ENCODE measurements at regions not wholly inside any gene's neighbourhood (a gene's known extent, or its start where the extent isn't known, plus 50 kb on each side); places are given as distances from the start of the nearest gene placed in this dataset.
"Not testable (repeated sequence)": the region's sequence is repeated elsewhere in the genome, so short reads cannot be mapped to it uniquely, and the experiment has no call there.

GRCh38 chr15:36178303-36178633, 401.2 kb upstream of the CDIN1 start:
- Histone ChIP-seq H3K4me1 (ENCODE audit: control insufficient read depth, insufficient read depth, low read length) (no peaks in the 10 kb centered on the region), H3K9me3 (ENCODE audit: control insufficient read depth, low read length) (no peaks in the 10 kb centered on the region), H3K4me3 (ENCODE audit: low read length) (no peak overlapping the region), H3K27ac (ENCODE audit: low read length) (no peak overlapping the region), H3K27me3 (ENCODE audit: control insufficient read depth, insufficient read depth) (no peaks in the 10 kb centered on the region)
- intact Hi-C loops (cut with DNase I), result no loop called here
- ATAC-seq, result no peak
- WGBS, result 72% methylated on average over 2 of the region's 2 CpGs
- DNase-seq, result no peak

DNA sequence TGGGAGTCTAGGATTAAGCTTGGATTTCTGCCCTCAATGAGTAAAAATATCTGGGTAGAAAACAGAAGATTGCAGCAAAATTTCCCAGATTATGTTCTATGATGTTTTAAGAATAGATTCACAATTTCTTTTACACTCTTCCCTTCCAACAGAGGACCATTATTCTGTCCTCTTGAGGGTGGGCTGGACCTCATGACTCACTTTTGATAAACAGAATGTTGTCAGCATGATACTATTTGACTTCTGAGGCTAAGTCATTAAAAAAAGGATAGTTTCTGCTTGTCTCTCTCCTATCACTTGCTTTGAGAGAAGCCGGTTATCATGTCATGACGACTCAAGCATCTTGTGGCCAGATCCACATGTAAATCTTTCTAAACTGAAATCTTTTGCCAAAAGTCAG, 396.2 kb upstream of the CDIN1 start:
- Histone ChIP-seq H3K27ac (ENCODE audit: low read length) (no peak overlapping the region), H3K4me1 (ENCODE audit: control insufficient read depth, insufficient read depth, low read length) (no peaks in the 10 kb centered on the region), H3K4me3 (ENCODE audit: low read length) (no peak overlapping the region), H3K9me3 (ENCODE audit: control insufficient read depth, low read length) (no peaks in the 10 kb centered on the region), H3K27me3 (ENCODE audit: control insufficient read depth, insufficient read depth) (no peaks in the 10 kb centered on the region)
- DNase-seq (no peak), ATAC-seq (no peak)
- intact Hi-C loops (cut with DNase I), result no loop called here
- 58% methylated on average over 2 of the region's 2 CpGs for WGBS

DNA sequence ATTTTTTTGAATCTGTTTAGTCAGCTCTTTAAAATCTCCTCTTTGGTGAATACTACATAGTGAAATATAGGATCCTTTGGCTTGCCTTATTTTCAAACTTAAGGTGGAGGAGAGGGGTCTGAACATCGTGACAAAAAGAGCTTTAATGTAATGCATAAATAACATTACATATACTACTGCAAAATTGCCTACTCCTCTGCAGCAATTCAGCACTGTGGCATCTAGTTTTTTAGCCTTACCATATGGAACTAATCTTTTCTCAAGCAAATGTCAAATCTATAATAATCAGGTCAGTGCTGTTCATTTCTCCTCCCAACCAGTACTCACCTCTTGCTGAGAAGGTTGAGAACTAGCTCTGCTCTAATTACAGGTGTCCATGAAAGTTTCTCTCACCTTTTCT, 394.0 kb upstream of the CDIN1 start:
- Histone ChIP-seq H3K4me1 (ENCODE audit: control insufficient read depth, insufficient read depth, low read length) (no peaks in the 10 kb centered on the region), H3K4me3 (ENCODE audit: low read length) (no peak overlapping the region), H3K27me3 (ENCODE audit: control insufficient read depth, insufficient read depth) (no peaks in the 10 kb centered on the region), H3K9me3 (ENCODE audit: control insufficient read depth, low read length) (no peaks in the 10 kb centered on the region), H3K27ac (ENCODE audit: low read length) (no peak overlapping the region)
- 77% methylated on average over 1 of the region's 1 CpG for WGBS
- ATAC-seq (no peak), DNase-seq (no peak)
- intact Hi-C loops (cut with DNase I), result no loop called here

DNA sequence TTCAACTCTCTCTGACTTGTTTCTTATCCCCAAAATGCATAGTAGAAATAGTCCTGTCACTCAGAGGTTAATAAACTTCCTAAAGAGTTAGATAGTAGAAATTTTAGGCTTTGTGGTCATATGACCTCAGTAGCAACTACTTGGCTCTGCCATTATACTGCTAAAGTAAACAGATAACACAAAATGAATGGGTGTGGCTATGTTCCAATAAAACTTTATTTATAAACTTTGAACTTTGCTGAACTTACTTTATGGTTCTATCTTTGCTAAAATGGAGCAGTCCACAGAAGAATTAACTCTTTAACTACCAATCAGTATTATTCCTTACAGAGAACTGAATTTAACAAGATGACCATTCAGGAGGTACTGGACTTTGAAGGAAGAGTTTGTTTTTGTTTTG, 393.6 kb upstream of the CDIN1 start:
- Histone ChIP-seq H3K9me3 (ENCODE audit: control insufficient read depth, low read length) (no peaks in the 10 kb centered on the region), H3K27me3 (ENCODE audit: control insufficient read depth, insufficient read depth) (no peaks in the 10 kb centered on the region), H3K27ac (ENCODE audit: low read length) (no peak overlapping the region), H3K4me3 (ENCODE audit: low read length) (no peak overlapping the region), H3K4me1 (ENCODE audit: control insufficient read depth, insufficient read depth, low read length) (no peaks in the 10 kb centered on the region)
- intact Hi-C loops (cut with DNase I), result no loop called here
- ATAC-seq, result no peak
- DNase-seq, result no peak

DNA sequence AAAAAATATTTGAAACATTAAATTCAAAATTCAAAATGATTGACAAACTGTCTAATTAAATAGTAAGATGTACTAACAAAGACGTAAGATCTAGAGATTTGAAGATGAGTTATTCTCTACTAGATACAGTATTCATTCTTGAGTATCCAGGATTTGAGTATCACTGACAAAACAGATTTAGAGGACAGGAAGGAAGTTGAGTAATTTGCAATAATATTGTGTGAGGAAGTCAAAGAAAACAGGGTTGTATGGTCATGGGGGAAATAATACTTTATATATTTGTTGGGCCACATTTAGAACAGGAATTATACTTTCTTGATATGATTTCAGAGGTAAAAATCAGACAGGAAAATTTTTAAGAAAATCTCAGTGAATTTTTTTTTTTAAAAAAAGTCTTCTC, 393.1 kb upstream of the CDIN1 start:
- 69% methylated on average over 1 of the region's 1 CpG for WGBS

DNA sequence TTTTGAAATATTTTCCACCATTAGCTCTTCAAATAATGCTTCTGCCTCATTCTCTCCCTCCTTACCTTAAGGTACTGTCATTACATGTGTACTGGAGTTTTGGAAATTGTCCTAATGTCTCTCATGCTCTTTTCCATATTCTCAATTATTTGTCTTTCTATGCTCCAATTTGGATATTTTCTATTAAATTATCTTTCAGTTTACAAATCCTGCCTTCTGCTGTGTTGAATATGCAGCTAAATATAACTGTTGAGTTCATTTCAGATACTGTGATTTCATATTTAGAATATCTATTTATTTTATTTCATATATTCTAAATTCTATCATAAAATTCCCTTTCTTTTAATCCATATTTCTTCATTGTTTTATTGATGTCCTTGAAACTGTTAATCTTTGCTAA, 388.0 kb upstream of the CDIN1 start:
- no peak for DNase-seq
- intact Hi-C loops (cut with DNase I), result no loop called here
- Histone ChIP-seq H3K27me3 (ENCODE audit: control insufficient read depth, insufficient read depth) (no peaks in the 10 kb centered on the region), H3K9me3 (ENCODE audit: control insufficient read depth, low read length) (no peaks in the 10 kb centered on the region), H3K4me3 (ENCODE audit: low read length) (no peak overlapping the region), H3K4me1 (ENCODE audit: control insufficient read depth, insufficient read depth, low read length) (no peaks in the 10 kb centered on the region), H3K27ac (ENCODE audit: low read length) (no peak overlapping the region)
- no peak for ATAC-seq

More for the DNA sequence above, 393.1 kb upstream of the CDIN1 start:
- Histone ChIP-seq H3K27me3 (ENCODE audit: control insufficient read depth, insufficient read depth) (no peaks in the 10 kb centered on the region), H3K9me3 (ENCODE audit: control insufficient read depth, low read length) (no peaks in the 10 kb centered on the region), H3K4me1 (ENCODE audit: control insufficient read depth, insufficient read depth, low read length) (no peaks in the 10 kb centered on the region), H3K4me3 (ENCODE audit: low read length) (no peak overlapping the region), H3K27ac (ENCODE audit: low read length) (no peak overlapping the region)
- intact Hi-C loops (cut with DNase I), result no loop called here
- DNase-seq (no peak), ATAC-seq (no peak)

DNA sequence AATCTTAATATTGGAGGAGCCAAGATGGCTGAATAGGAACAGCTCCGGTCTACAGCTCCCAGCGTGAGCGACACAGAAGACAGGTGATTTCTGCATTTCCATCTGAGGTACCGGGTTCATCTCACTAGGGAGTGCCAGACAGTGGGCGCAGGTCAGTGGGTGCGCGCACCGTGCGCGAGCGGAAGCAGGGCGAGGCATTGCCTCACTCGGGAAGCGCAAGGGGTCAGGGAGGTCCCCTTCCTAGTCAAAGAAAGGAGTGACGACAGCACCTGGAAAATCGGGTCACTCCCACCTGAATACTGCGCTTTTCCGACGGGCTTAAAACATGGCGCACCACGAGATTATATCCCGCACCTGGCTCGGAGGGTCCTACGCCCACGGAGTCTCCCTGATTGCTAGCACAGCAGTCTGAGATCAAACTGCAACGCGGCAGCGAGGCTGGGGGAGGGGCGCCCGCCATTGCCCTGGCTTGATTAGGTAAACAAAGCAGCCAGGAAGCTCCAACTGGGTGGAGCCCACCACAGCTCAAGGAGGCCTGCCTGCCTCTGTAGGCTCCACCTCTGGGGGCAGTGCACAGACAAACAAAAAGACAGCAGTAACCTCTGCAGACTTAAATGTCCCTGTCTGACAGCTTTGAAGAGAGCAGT, 383.9 kb upstream of the CDIN1 start:
- H3K27ac ChIP-seq (ENCODE audit: low read length); H3K4me1 ChIP-seq (ENCODE audit: control insufficient read depth, insufficient read depth, low read length); intact Hi-C loops (cut with DNase I); H3K27me3 ChIP-seq (ENCODE audit: control insufficient read depth, insufficient read depth); ATAC-seq; H3K4me3 ChIP-seq (ENCODE audit: low read length); H3K9me3 ChIP-seq (ENCODE audit: control insufficient read depth, low read length): not testable (repeated sequence)
- WGBS, result 96% methylated on average over 28 of the region's 30 CpGs
- peak in 1 of 3 donors; percentile 36 for DNase-seq

DNA sequence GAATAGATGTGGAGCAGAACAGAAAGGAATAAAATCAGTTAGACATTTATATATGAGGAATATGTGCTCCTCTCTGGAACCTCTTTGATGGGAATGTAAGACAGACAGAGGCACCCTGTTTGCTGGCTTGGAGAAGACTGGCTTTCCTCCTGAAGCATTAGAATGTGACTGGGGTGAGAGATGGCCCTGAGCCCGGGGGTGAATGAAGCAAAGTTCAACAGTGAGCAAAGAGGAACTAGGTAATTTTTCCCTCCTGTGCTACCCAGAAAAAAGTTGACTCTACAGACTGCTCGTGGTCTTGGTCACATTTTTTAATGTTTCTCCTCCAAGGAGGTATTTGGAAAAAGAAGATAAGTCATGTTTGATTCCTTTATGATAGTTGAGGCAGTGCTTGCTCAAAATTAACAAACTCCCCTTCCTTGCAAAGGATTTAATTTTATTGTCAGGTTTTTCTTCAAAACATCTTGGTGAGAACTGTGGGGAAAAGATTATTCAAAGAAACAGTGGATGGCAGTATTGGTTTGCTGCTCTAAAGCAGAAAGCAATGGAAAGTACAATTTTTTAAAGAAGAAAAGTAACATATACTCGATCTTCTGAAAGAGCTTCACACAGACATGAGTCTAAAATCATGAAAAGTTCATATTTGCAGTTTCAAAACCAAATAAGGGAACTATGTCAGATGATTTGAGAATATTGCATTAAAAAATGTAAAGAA, 370.4 kb upstream of the CDIN1 start:
- no peak overlapping the region for H3K27ac ChIP-seq (ENCODE audit: low read length)
- H3K9me3 ChIP-seq (ENCODE audit: control insufficient read depth, low read length), result no peaks in the 10 kb centered on the region
- no peaks in the 10 kb centered on the region for H3K27me3 ChIP-seq (ENCODE audit: control insufficient read depth, insufficient read depth)
- DNase-seq, result no peak
- intact Hi-C loops (cut with DNase I), result no loop called here
- no peaks in the 10 kb centered on the region for H3K4me1 ChIP-seq (ENCODE audit: control insufficient read depth, insufficient read depth, low read length)
- 65% methylated on average over 3 of the region's 3 CpGs for WGBS
- no peak for ATAC-seq
- no peak overlapping the region for H3K4me3 ChIP-seq (ENCODE audit: low read length)

GRCh38 chr15:36210426-36210825, 369.0 kb upstream of the CDIN1 start:
- Histone ChIP-seq H3K9me3 (ENCODE audit: control insufficient read depth, low read length) (no peaks in the 10 kb centered on the region), H3K4me3 (ENCODE audit: low read length) (no peak overlapping the region), H3K4me1 (ENCODE audit: control insufficient read depth, insufficient read depth, low read length) (no peaks in the 10 kb centered on the region), H3K27me3 (ENCODE audit: control insufficient read depth, insufficient read depth) (no peaks in the 10 kb centered on the region), H3K27ac (ENCODE audit: low read length) (no peak overlapping the region)
- intact Hi-C loops (cut with DNase I), result no loop called here
- ATAC-seq, result no peak
- DNase-seq, result no peak
- WGBS, result 60% methylated on average over 2 of the region's 2 CpGs

GRCh38 chr15:36218322-36218721, 361.1 kb upstream of the CDIN1 start:
- 88% methylated on average over 3 of the region's 3 CpGs for WGBS
- no peak overlapping the region for H3K4me3 ChIP-seq (ENCODE audit: low read length)
- H3K4me1 ChIP-seq (ENCODE audit: control insufficient read depth, insufficient read depth, low read length), result no peaks in the 10 kb centered on the region
- no peak overlapping the region for H3K27ac ChIP-seq (ENCODE audit: low read length)
- intact Hi-C loops (cut with DNase I), result no loop called here
- ATAC-seq (no peak), DNase-seq (no peak)
- no peaks in the 10 kb centered on the region for H3K27me3 ChIP-seq (ENCODE audit: control insufficient read depth, insufficient read depth)
- H3K9me3 ChIP-seq (ENCODE audit: control insufficient read depth, low read length), result peaks cover 3% of the 10 kb centered on the region

DNA sequence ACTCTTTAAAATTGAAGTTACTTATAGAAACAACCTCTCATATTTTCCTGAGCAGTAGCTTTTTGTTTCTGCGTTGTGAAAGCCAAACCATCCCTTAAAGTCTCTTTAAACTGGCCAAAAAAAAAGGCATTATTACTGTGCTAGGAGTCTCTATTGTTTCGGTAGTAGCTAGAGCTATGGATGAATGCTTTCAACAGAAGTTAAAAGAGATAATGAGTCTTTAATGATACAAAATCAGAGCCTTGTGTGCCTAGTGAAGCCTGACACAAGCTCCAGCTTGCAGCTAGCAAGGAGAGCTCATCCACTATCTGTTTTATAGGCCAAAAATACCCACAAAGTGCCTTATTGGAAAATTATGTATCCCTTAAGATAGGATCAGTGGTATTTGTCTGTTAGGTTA, 360.4 kb upstream of the CDIN1 start:
- H3K27me3 ChIP-seq (ENCODE audit: control insufficient read depth, insufficient read depth), result no peaks in the 10 kb centered on the region
- ATAC-seq (no peak), DNase-seq (no peak)
- H3K27ac ChIP-seq (ENCODE audit: low read length), result no peak overlapping the region
- no peak overlapping the region for H3K4me3 ChIP-seq (ENCODE audit: low read length)
- intact Hi-C loops (cut with DNase I), result no loop called here
- 86% methylated on average over 2 of the region's 2 CpGs for WGBS
- H3K4me1 ChIP-seq (ENCODE audit: control insufficient read depth, insufficient read depth, low read length), result no peaks in the 10 kb centered on the region
- peaks cover 3% of the 10 kb centered on the region for H3K9me3 ChIP-seq (ENCODE audit: control insufficient read depth, low read length)

DNA sequence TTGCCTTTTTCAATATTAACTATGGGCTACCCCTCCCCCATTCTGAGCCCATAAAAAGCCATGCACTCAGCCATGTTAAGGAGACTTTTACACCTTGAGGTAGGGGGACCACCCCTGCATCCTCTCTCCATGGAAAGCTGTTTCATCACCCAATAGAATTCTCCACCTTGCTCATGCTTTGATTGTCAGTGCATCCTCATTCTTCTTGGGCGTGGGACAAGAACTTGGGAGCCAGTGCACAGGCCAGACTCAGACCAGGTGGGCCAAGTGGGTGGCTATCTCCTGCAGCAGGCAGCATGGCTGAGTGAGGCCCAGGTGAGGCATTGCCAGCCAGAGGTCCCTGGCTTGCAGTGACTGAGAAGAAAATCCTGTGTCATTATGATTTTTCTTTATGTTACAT, 357.4 kb upstream of the CDIN1 start:
- Histone ChIP-seq H3K27ac (ENCODE audit: low read length) (no peak overlapping the region), H3K27me3 (ENCODE audit: control insufficient read depth, insufficient read depth) (no peaks in the 10 kb centered on the region), H3K9me3 (ENCODE audit: control insufficient read depth, low read length) (peaks cover 3% of the 10 kb centered on the region), H3K4me3 (ENCODE audit: low read length) (no peak overlapping the region), H3K4me1 (ENCODE audit: control insufficient read depth, insufficient read depth, low read length) (no peaks in the 10 kb centered on the region)
- ATAC-seq (no peak), DNase-seq (peak in 1 of 3 donors; percentile 6)
- WGBS, result 80% methylated on average over 1 of the region's 1 CpG
- intact Hi-C loops (cut with DNase I), result no loop called here

All from right cardiac atrium (tissue), 5 donors.